ENCODE measurements at regions not wholly inside any gene's neighbourhood (a gene's known extent, or its start where the extent isn't known, plus 50 kb on each side); places are given as distances from the start of the nearest gene placed in this dataset.

DNA sequence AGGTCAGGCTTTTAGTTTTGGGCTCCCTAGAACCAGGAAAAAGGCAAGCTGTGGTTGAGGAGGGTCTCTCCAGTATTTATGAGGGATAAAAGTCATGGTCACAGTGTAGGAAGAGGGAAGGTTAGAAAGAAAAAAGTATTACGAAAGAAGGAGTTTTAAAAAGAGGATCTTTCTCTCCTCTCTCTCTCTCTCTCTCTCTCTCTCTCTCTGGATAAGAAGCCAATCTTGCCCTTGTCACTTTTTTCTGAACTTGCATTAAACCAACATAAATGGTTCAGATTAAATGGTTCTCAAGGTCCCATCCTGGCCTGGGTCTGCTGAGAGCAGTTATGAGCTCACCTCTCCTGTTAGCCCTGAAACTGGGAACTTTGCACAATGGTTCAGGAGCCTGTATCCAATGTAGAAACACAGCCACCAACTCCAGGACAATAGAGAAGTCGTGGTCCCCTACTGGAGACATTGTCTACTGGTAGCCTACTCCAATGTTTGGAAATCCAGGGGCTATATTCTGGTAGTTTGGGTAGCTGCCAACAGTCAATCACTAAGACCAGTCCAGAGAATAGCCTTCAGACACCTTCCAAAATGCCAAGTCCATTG, 131.9 kb downstream of the DAD1 start:
- no peak for DNase-seq (ENCODE audit: low read depth)
- H3K4me3 ChIP-seq (ENCODE audit: low read length) = no peak overlapping the region
- TF ChIP-seq, protein P1, sequence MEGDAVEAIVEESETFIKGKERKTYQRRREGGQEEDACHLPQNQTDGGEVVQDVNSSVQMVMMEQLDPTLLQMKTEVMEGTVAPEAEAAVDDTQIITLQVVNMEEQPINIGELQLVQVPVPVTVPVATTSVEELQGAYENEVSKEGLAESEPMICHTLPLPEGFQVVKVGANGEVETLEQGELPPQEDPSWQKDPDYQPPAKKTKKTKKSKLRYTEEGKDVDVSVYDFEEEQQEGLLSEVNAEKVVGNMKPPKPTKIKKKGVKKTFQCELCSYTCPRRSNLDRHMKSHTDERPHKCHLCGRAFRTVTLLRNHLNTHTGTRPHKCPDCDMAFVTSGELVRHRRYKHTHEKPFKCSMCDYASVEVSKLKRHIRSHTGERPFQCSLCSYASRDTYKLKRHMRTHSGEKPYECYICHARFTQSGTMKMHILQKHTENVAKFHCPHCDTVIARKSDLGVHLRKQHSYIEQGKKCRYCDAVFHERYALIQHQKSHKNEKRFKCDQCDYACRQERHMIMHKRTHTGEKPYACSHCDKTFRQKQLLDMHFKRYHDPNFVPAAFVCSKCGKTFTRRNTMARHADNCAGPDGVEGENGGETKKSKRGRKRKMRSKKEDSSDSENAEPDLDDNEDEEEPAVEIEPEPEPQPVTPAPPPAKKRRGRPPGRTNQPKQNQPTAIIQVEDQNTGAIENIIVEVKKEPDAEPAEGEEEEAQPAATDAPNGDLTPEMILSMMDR (conservative IDR thresholded peaks at IDR 0.05; ENCODE audit: low read depth, low read length) = no peak

DNA sequence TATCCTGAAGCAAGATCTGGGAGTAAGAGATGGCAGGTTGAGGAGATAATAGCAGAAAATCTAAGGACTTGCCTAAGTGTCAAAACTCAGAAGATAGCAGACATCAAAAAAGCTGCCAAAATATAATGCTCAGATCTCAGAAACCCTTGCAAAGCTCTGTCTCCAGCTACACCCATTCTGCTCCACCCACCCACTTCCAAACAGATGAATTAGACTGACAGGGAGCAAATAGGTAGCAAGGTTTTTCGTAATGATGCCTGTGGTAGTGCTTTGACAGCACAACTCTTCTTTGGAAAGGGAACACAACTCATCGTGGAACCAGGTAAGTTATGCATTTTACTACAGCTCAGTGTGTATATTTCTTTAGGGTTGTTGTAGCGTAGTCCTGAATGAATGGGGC, 132.6 kb downstream of the DAD1 start:
- TF ChIP-seq, protein P1 (conservative IDR thresholded peaks at IDR 0.05; ENCODE audit: low read depth, low read length) = no peak
- H3K4me3 ChIP-seq (ENCODE audit: low read length) = no peak overlapping the region
- DNase-seq (ENCODE audit: low read depth) = no peak

DNA sequence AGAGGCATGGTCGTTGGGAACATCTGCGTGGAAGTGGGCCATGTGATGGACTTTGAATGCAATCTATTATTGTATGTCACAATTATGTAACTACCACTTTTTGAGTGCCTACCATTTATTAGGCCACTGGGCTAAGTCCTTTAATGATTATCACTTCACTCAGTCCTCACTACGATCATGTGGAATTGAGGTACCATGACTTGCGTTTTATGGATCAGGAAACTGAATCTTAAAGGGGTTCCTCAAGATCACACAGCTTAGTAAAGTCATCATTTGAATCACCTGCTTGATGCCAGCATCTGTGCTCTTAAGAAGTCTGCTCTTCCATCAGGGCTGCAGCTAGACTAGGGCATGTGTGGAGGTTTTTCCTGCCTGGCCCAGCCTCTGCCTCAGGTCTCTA, 136.7 kb downstream of the DAD1 start:
- H3K4me3 ChIP-seq (ENCODE audit: low read length) = no peak overlapping the region
- DNase-seq (ENCODE audit: low read depth) = no peak
- TF ChIP-seq, protein P1 (conservative IDR thresholded peaks at IDR 0.05; ENCODE audit: low read depth, low read length) = no peak

DNA sequence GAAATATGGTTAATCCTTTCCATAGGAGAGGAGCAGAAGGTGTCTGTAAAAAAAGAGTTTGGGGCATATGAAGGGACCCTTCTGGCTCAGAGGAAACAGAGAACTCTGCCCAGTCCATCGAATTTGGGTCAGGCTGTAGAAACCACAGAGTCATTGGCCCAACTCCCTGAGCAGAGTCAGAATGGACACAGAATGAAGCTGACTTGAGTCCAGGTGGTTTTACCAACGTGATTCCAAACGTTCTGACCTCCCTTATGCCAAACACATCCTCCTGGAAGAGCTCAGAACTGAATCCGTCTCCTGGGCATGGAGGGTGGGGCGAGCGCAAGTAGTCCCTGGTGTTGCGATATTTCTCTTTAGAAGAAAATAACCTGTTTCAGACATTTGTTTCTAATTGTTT, 138.8 kb downstream of the DAD1 start:
- H3K4me3 ChIP-seq (ENCODE audit: low read length) = no peak overlapping the region
- TF ChIP-seq, protein P1 (conservative IDR thresholded peaks at IDR 0.05; ENCODE audit: low read depth, low read length) = no peak
- no peak for DNase-seq (ENCODE audit: low read depth)

DNA sequence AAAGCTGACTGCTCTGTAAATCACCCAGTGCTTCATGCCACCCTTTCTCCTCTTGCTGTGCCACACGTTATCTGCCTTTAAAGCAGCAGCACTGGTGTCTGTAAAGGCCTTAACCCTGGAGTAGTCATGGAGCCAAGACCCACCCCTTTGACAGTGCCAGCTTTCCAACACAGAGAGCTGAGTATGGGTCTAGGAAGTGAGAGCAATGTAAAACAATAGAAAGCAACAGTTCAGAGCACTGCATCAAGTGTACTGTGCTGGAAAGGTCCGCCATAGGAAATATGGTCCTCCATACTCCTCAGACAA, 139.5 kb downstream of the DAD1 start:
- TF ChIP-seq, protein P1 (conservative IDR thresholded peaks at IDR 0.05; ENCODE audit: low read depth, low read length) = no peak
- DNase-seq (ENCODE audit: low read depth) = no peak
- no peak overlapping the region for H3K4me3 ChIP-seq (ENCODE audit: low read length)

DNA sequence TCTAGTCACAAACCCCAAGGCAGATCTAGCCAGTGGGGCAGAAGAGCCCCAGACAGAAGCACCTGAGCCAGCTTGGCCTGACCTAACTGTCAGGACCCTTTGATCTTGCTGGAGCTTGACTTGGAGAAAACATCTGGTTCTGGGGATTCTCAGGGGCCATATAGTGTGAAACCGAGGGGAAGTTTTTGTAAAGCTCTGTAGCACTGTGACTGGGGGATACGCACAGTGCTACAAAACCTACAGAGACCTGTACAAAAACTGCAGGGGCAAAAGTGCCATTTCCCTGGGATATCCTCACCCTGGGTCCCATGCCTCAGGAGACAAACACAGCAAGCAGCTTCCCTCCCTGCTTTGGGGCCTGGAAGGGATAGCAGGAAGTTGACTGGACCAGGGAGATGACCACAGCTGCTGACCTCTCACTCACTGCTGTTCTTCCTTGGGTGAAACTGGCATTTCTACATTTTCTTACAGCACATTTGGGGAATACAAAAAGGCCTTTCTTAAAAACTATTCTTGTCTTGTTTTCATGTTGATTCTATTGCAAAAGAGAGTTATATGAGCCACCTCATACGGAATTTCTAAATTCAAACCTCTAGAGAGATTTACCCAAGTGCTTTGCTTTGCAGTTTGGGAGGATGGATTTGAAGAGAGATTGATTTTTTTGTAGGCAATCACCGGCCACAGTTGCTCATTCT, 140.0 kb downstream of the DAD1 start:
- TF ChIP-seq, protein P1 (conservative IDR thresholded peaks at IDR 0.05; ENCODE audit: low read depth, low read length) = no peak
- no peak for DNase-seq (ENCODE audit: low read depth)
- no peak overlapping the region for H3K4me3 ChIP-seq (ENCODE audit: low read length)

All from retinal pigment epithelial cell (primary cell).